SJSA1 (cell line): ENCODE measurements at regions not wholly inside any gene's neighbourhood (a gene's known extent, or its start where the extent isn't known, plus 50 kb on each side); places are given as distances from the start of the nearest gene placed in this dataset.

Experiments
- DNase-seq, 2 experiments: peaks; one replicate each; pipeline ENCODE4 v3.0.0-alpha.2; 2015 to 2020; ENCODE audit warnings: low spot score in 2 of 2, low read depth in 1 of 2
- H3K27ac ChIP-seq: fragments of 250-450 bp; sonication (Bioruptor Pico); 2 replicates; pipeline ENCODE4 v1.5.1; 2020; ENCODE audit warnings: mild to moderate bottlenecking, moderate library complexity
- H3K27me3 ChIP-seq: fragments of 250-450 bp; sonication (Bioruptor Pico); replicated peaks from 2 replicates; pipeline ENCODE4 v1.5.1; 2020; ENCODE audit warnings: mild to moderate bottlenecking, moderate library complexity
- H3K36me3 ChIP-seq: fragments of 250-450 bp; sonication (Bioruptor Pico); 2 replicates; pipeline ENCODE4 v1.5.1; 2020; ENCODE audit warnings: mild to moderate bottlenecking
- H3K4me1 ChIP-seq: fragments of 250-450 bp; sonication (Bioruptor Pico); replicated peaks from 2 replicates; pipeline ENCODE4 v1.6.1; 2021; ENCODE audit warnings: mild to moderate bottlenecking
- H3K4me3 ChIP-seq: fragments of 250-450 bp; sonication (Bioruptor Pico); 2 replicates; pipeline ENCODE4 v1.5.1; 2020; ENCODE audit warnings: mild to moderate bottlenecking
- H3K9me3 ChIP-seq: fragments of 250-450 bp; sonication (Bioruptor Pico); replicated peaks from 2 replicates; pipeline ENCODE4 v1.5.1; 2020; ENCODE audit warnings: mild to moderate bottlenecking

GRCh38 chr6:74075896-74076295 is 379.9 kb downstream of the CD109 start:
- H3K27me3 ChIP-seq: no peaks in the 10 kb centered on the region
- H3K36me3 ChIP-seq: no peaks in the 10 kb centered on the region
- H3K4me1 ChIP-seq: no peaks in the 10 kb centered on the region
- no peak for DNase-seq
- no peaks in the 10 kb centered on the region for H3K9me3 ChIP-seq
- no peak overlapping the region for H3K27ac ChIP-seq
- no peak overlapping the region for H3K4me3 ChIP-seq

GRCh38 chr6:74075323-74075722 is 379.3 kb downstream of the CD109 start:
- no peaks in the 10 kb centered on the region for H3K27me3 ChIP-seq
- no peaks in the 10 kb centered on the region for H3K4me1 ChIP-seq
- H3K4me3 ChIP-seq: no peak overlapping the region
- H3K9me3 ChIP-seq: no peaks in the 10 kb centered on the region
- H3K36me3 ChIP-seq: no peaks in the 10 kb centered on the region
- H3K27ac ChIP-seq: no peak overlapping the region
- DNase-seq: no peak

- DNase-seq: no peak
- Histone ChIP-seq H3K36me3 (no peaks in the 10 kb centered on the region), H3K4me1 (no peaks in the 10 kb centered on the region), H3K27me3 (no peaks in the 10 kb centered on the region), H3K27ac (no peak overlapping the region), H3K9me3 (no peaks in the 10 kb centered on the region), H3K4me3 (no peak overlapping the region)
These were observed 378.6 kb downstream of the CD109 start for GRCh38 chr6:74074645-74075044.

GRCh38 chr6:74073999-74074398 is 378.0 kb downstream of the CD109 start:
- no peaks in the 10 kb centered on the region for H3K27me3 ChIP-seq
- H3K4me3 ChIP-seq: no peak overlapping the region
- no peaks in the 10 kb centered on the region for H3K9me3 ChIP-seq
- H3K36me3 ChIP-seq: no peaks in the 10 kb centered on the region
- H3K27ac ChIP-seq: no peak overlapping the region
- no peak for DNase-seq
- no peaks in the 10 kb centered on the region for H3K4me1 ChIP-seq

GRCh38 chr6:74073429-74073828 is 377.4 kb downstream of the CD109 start:
- no peak overlapping the region for H3K27ac ChIP-seq

GRCh38 chr6:74071214-74071613 is 375.2 kb downstream of the CD109 start:
- Histone ChIP-seq H3K27me3 (no peaks in the 10 kb centered on the region), H3K36me3 (no peaks in the 10 kb centered on the region), H3K27ac (no peak overlapping the region), H3K9me3 (no peaks in the 10 kb centered on the region), H3K4me3 (no peak overlapping the region), H3K4me1 (0 out of 2 replicates have a peak, but pooled peaks cover 4% of the 10 kb centered on the region)
- no peak for DNase-seq

More at GRCh38 chr6:74073429-74073828, 377.4 kb downstream of the CD109 start:
- Histone ChIP-seq H3K36me3 (no peaks in the 10 kb centered on the region), H3K4me3 (no peak overlapping the region), H3K9me3 (no peaks in the 10 kb centered on the region), H3K27me3 (no peaks in the 10 kb centered on the region), H3K4me1 (no peaks in the 10 kb centered on the region)
- DNase-seq: no peak

- 0 out of 2 replicates have a peak, but pooled peaks cover 6% of the 10 kb centered on the region for H3K4me1 ChIP-seq
- no peak overlapping the region for H3K4me3 ChIP-seq
- no peak overlapping the region for H3K27ac ChIP-seq
- no peaks in the 10 kb centered on the region for H3K9me3 ChIP-seq
- no peaks in the 10 kb centered on the region for H3K27me3 ChIP-seq
- DNase-seq: no peak
- H3K36me3 ChIP-seq: no peaks in the 10 kb centered on the region
These were observed 374.7 kb downstream of the CD109 start for GRCh38 chr6:74070711-74071110.

- Histone ChIP-seq H3K27ac (no peak overlapping the region), H3K4me1 (0 out of 2 replicates have a peak, but pooled peaks cover 6% of the 10 kb centered on the region), H3K9me3 (no peaks in the 10 kb centered on the region), H3K4me3 (no peak overlapping the region), H3K36me3 (no peaks in the 10 kb centered on the region), H3K27me3 (no peaks in the 10 kb centered on the region)
- no peak for DNase-seq
These were observed 374.1 kb downstream of the CD109 start for GRCh38 chr6:74070091-74070490.

- H3K9me3 ChIP-seq: no peaks in the 10 kb centered on the region
- no peaks in the 10 kb centered on the region for H3K27me3 ChIP-seq
- H3K4me3 ChIP-seq: no peak overlapping the region
- no peaks in the 10 kb centered on the region for H3K36me3 ChIP-seq
- H3K27ac ChIP-seq: no peak overlapping the region
- H3K4me1 ChIP-seq: 0 out of 2 replicates have a peak, but pooled peaks cover 6% of the 10 kb centered on the region
- no peak for DNase-seq
These were observed 373.1 kb downstream of the CD109 start for GRCh38 chr6:74069089-74069581.

- Histone ChIP-seq H3K9me3 (no peaks in the 10 kb centered on the region), H3K27ac (no peak overlapping the region), H3K27me3 (no peaks in the 10 kb centered on the region), H3K36me3 (no peaks in the 10 kb centered on the region), H3K4me3 (no peak overlapping the region), H3K4me1 (0 out of 2 replicates have a peak, but pooled peaks cover 6% of the 10 kb centered on the region)
- no peak for DNase-seq
These were observed 370.3 kb downstream of the CD109 start for GRCh38 chr6:74066168-74066871.

- DNase-seq: no peak
- no peaks in the 10 kb centered on the region for H3K27me3 ChIP-seq
- no peak overlapping the region for H3K27ac ChIP-seq
- 0 out of 2 replicates have a peak, but pooled peaks cover 6% of the 10 kb centered on the region for H3K4me1 ChIP-seq
- no peaks in the 10 kb centered on the region for H3K9me3 ChIP-seq
- no peaks in the 10 kb centered on the region for H3K36me3 ChIP-seq
- no peak overlapping the region for H3K4me3 ChIP-seq
These were observed 369.7 kb downstream of the CD109 start for GRCh38 chr6:74065705-74066104.

- Histone ChIP-seq H3K27ac (no peak overlapping the region), H3K36me3 (no peaks in the 10 kb centered on the region)
These were observed 367.4 kb downstream of the CD109 start for GRCh38 chr6:74063391-74063790.

GRCh38 chr6:74061201-74061600 is 365.2 kb downstream of the CD109 start:
- Histone ChIP-seq H3K9me3 (no peaks in the 10 kb centered on the region), H3K4me1 (0 out of 2 replicates have a peak, but pooled peaks cover 2% of the 10 kb centered on the region), H3K4me3 (no peak overlapping the region), H3K27ac (no peak overlapping the region), H3K27me3 (no peaks in the 10 kb centered on the region), H3K36me3 (no peaks in the 10 kb centered on the region)
- no peak for DNase-seq

More at GRCh38 chr6:74063391-74063790, 367.4 kb downstream of the CD109 start:
- Histone ChIP-seq H3K9me3 (no peaks in the 10 kb centered on the region), H3K27me3 (no peaks in the 10 kb centered on the region), H3K4me3 (no peak overlapping the region), H3K4me1 (0 out of 2 replicates have a peak, but pooled peaks cover 6% of the 10 kb centered on the region)
- no peak for DNase-seq

- Histone ChIP-seq H3K4me3 (no peak overlapping the region), H3K27me3 (no peaks in the 10 kb centered on the region), H3K4me1 (no peaks in the 10 kb centered on the region), H3K9me3 (no peaks in the 10 kb centered on the region), H3K36me3 (no peaks in the 10 kb centered on the region), H3K27ac (no peak overlapping the region)
- DNase-seq: no peak
These were observed 364.4 kb downstream of the CD109 start for GRCh38 chr6:74060354-74060753.
